ENCODE measurements at regions not wholly inside any gene's neighbourhood (a gene's known extent, or its start where the extent isn't known, plus 50 kb on each side); places are given as distances from the start of the nearest gene placed in this dataset.

GRCh38 chr17:6244253-6244652, 174.1 kb downstream of the WSCD1 start (continued):
- TF ChIP-seq E2F8 (IDR thresholded peaks at IDR 0.05; ENCODE audit: low read depth, partially characterized antibody) (no peak), MYB (IDR thresholded peaks at IDR 0.05; ENCODE audit: borderline replicate concordance, low read depth, low read length) (no peak)

GRCh38 chr17:6243186-6243585, 173.0 kb downstream of the WSCD1 start:
- Histone ChIP-seq H3K27me3 (replicated peaks in 1 of 2; ENCODE audit: control insufficient read depth in 2 of 2, insufficient read depth in 2 of 2, low read length in 1 of 2) (no peaks in the 10 kb centered on the region; a peak in 1 of 4 replicates), H3K9me3 (replicated peaks; ENCODE audit: control insufficient read depth, insufficient read depth, low read length) (no peaks in the 10 kb centered on the region), H2AFZ (ENCODE audit: control insufficient read depth, low read depth, low read length) (no peak overlapping the region), H4K20me1 (ENCODE audit: control insufficient read depth, insufficient read depth) (no peaks in the 10 kb centered on the region), H3K9ac (ENCODE audit: control insufficient read depth, insufficient read depth, low read length) (no peak overlapping the region), H3K36me3 (ENCODE audit: control insufficient read depth in 2 of 2, insufficient read depth in 2 of 2, low read length in 1 of 2) (no peaks in the 10 kb centered on the region), H3K79me2 (ENCODE audit: control insufficient read depth, insufficient read depth, low read length) (no peaks in the 10 kb centered on the region), H3K4me3 (no peak overlapping the region), H3K4me1 (ENCODE audit: control insufficient read depth, insufficient read depth, low read length) (no peaks in the 10 kb centered on the region), H3K4me2 (ENCODE audit: control insufficient read depth, insufficient read depth) (no peak overlapping the region), H3K27ac (ENCODE audit: control insufficient read depth, insufficient read depth) (no peak overlapping the region)
- in situ Hi-C loops (cut with MboI): no loop called here
- ChIA-PET POLR2A (no interaction called here), SMC1A (ENCODE audit: uncharacterized antibody, unreplicated experiment) (no interaction called here), RAD21 (ENCODE audit: unreplicated experiment) (no interaction called here), CTCF (no interaction called here)
- ATAC-seq (no peak), FAIRE-seq (no peak), DNase-seq (ENCODE audit: low read depth, low spot score) (no peak)
- TF ChIP-seq ZBED1 (IDR thresholded peaks at IDR 0.05; ENCODE audit: borderline replicate concordance) (no peak), ZBTB4 (CRISPR knock-in tag; IDR thresholded peaks at IDR 0.05) (no peak), RB1 (IDR thresholded peaks at IDR 0.05; ENCODE audit: borderline replicate concordance) (no peak), CREM (IDR thresholded peaks at IDR 0.05; ENCODE audit: low read depth) (no peak), BCL3 (IDR thresholded peaks at IDR 0.05; ENCODE audit: borderline replicate concordance, insufficient read depth, low read depth, low read length, poor library complexity, severe bottlenecking) (no peak), IRF4 (IDR thresholded peaks at IDR 0.05; ENCODE audit: low read depth, low read length) (no peak), USF2 (IDR thresholded peaks at IDR 0.05; ENCODE audit: borderline replicate concordance, low read depth, low read length) (no peak), MLLT1 (IDR thresholded peaks at IDR 0.05) (no peak), RUNX3 (IDR thresholded peaks at IDR 0.05; ENCODE audit: low read length) (no peak), YY1 (IDR thresholded peaks at IDR 0.05; ENCODE audit: low read depth, low read length) (no peak), POLR2AphosphoS5 (IDR thresholded peaks at IDR 0.05; ENCODE audit: low read length) (no peak)
- BruUV-seq (replicated peaks): no TSS peak
- intact Hi-C loops (cut with micrococcal nuclease; ENCODE audit: unreplicated experiment): no loop called here
